ENCODE measurements at regions not wholly inside any gene's neighbourhood (a gene's known extent, or its start where the extent isn't known, plus 50 kb on each side); places are given as distances from the start of the nearest gene placed in this dataset.

DNA sequence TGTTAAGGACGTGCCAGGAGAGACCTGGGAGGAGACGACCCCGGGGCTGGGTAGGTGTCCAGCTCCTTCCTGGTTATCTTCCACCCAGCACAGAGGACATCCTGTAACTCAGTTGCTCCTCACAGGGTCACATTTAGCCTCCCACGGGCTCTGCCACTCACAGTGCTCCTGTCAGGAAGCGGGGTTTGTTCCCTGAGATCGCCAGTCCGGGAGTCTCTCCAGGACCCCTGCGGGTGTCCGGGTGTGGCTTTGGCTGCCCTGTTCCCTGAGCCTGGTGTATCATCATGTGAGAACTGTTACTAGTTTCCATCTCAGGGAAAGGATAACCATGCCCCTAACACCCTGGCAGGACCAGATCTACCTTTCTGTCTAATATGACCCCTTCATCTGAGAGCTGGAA, 158.2 kb upstream of the RUNX1 start:
- Mint-ChIP-seq H3K27ac (peak overlapping the region in 1 of 7 donors; percentile 50), H3K36me3 (no peaks in the 10 kb centered on the region), H3K27me3 (ENCODE audit: low read depth in 3 of 3) (peaks cover 0 to 6% (median 2%) of the 10 kb centered on the region in 3 donors), H3K4me3 (no peak overlapping the region), H3K4me1 (peaks cover 30% of the 10 kb centered on the region), H3K9me3 (peaks cover 0 to 6% (median 2%) of the 10 kb centered on the region in 7 donors)
- Histone ChIP-seq H3K4me1 (ENCODE audit: control insufficient read depth in 1 of 2, insufficient read depth in 2 of 2, low read length in 2 of 2) (peaks cover 18 to 41% of the 10 kb centered on the region in 2 donors), H3K9ac (ENCODE audit: insufficient read depth, low read length, poor library complexity, severe bottlenecking) (no peak overlapping the region), H3K4me3 (replicated peaks in 1 of 3; ENCODE audit: low read depth in 2 of 3, low read length in 3 of 3) (no peak overlapping the region), H3K36me3 (replicated peaks in 1 of 2; ENCODE audit: control insufficient read depth in 1 of 2, insufficient read depth in 2 of 2, low read length in 2 of 2) (no peaks in the 10 kb centered on the region), H3K27ac (ENCODE audit: low read depth in 1 of 2, low read length in 2 of 2) (no peak overlapping the region), H3K4me2 (replicated peaks; ENCODE audit: extremely low read depth, low read length, poor library complexity, severe bottlenecking) (no peak overlapping the region), H4K20me1 (ENCODE audit: insufficient read depth, low read length) (no peaks in the 10 kb centered on the region), H3K79me2 (ENCODE audit: insufficient read depth, low read length) (no peaks in the 10 kb centered on the region), H3K9me3 (replicated peaks in 1 of 2; ENCODE audit: control insufficient read depth in 1 of 2, insufficient read depth in 1 of 2, low read length in 2 of 2) (no peaks in the 10 kb centered on the region), H3K27me3 (ENCODE audit: control insufficient read depth in 2 of 2, insufficient read depth in 2 of 2, low read length in 2 of 2) (no peaks in the 10 kb centered on the region), H2AFZ (ENCODE audit: insufficient read depth, low read depth, low read length, poor library complexity, severe bottlenecking) (no peak overlapping the region)
- no peak for TF ChIP-seq CTCF (IDR thresholded peaks at IDR 0.05)
- intact Hi-C loops (cut with micrococcal nuclease): no loop called here
- DNase-seq: no peak
- WGBS (ENCODE audit: insufficient coverage): 96% methylated on average over 9 of the region's 9 CpGs

DNA sequence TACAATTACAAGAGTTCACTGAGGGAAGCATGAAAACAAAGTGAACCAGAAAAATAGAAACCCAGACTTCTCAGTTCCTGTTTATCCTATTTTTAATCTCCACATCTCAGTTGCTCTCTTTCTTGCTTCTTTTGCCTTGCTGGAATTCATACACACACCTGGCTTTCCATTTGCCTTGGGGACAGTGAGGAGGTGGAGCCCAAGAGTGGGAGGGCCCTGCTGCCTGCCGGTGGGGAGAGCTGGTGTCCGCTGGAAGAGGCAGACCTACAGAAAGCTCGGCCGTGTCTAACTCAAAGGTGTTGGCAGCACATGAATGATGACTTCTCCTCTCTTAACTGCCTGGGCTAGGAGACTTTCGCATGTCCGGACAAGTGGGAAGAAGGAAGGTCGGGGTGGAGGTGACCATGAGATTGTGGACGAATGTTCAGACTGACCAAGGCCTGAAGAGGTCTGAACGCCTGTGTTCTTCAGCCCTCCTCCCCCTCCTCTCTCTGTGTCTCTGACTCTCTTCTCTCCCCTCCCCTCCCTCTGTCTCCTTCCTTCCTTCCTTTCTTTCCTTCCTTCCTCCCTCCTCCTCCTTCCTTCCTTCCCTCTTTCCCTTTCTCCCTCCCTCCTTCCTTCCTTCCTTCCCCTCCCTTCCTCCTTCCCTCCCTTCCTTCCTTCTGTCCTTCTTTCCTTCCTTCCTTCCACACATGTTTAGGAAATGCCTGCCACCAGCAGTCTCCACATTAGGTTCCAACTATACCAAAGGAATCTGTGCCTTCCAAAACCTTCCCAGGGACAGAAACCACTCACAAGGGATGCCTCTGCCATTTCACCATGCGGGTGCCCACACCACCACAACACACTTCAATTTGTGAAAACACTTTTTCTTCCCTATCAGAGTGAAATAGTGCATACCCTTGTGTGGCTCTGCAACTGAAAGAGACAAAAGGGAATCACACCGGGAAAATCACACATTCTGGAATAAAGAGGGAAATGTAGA, 157.3 kb upstream of the RUNX1 start:
- no peaks in the 10 kb centered on the region for H3K27me3 ChIP-seq (ENCODE audit: control insufficient read depth in 2 of 2, insufficient read depth in 2 of 2, low read length in 2 of 2)
- intact Hi-C loops (cut with micrococcal nuclease): no loop called here
- H3K79me2 ChIP-seq (ENCODE audit: insufficient read depth, low read length): no peaks in the 10 kb centered on the region
- Mint-ChIP-seq H3K27ac (peak overlapping the region in 4 of 7 donors; percentile 41 to 84 (median 74)), H3K36me3 (no peaks in the 10 kb centered on the region), H3K9me3 (peaks cover 0 to 6% (median 2%) of the 10 kb centered on the region in 7 donors), H3K27me3 (ENCODE audit: low read depth in 3 of 3) (peaks cover 0 to 6% (median 4%) of the 10 kb centered on the region in 3 donors), H3K4me1 (peaks cover 34% of the 10 kb centered on the region), H3K4me3 (peak overlapping the region; percentile 67 to 93)
- H3K27ac ChIP-seq (ENCODE audit: low read depth in 1 of 2, low read length in 2 of 2): peak overlapping the region; percentile 7 to 83
- H3K4me3 ChIP-seq (replicated peaks in 1 of 3; ENCODE audit: low read depth in 2 of 3, low read length in 3 of 3): peak overlapping the region in 1 of 3 experiments; percentile 81
- peaks cover 18 to 50% of the 10 kb centered on the region in 2 donors for H3K4me1 ChIP-seq (ENCODE audit: control insufficient read depth in 1 of 2, insufficient read depth in 2 of 2, low read length in 2 of 2)
- DNase-seq: no peak
- 61% methylated on average over 5 of the region's 11 CpGs for WGBS (ENCODE audit: insufficient coverage)
- H3K36me3 ChIP-seq (replicated peaks in 1 of 2; ENCODE audit: control insufficient read depth in 1 of 2, insufficient read depth in 2 of 2, low read length in 2 of 2): no peaks in the 10 kb centered on the region
- no peaks in the 10 kb centered on the region for H3K9me3 ChIP-seq (replicated peaks in 1 of 2; ENCODE audit: control insufficient read depth in 1 of 2, insufficient read depth in 1 of 2, low read length in 2 of 2)
- H2AFZ ChIP-seq (ENCODE audit: insufficient read depth, low read depth, low read length, poor library complexity, severe bottlenecking): peak overlapping the region; percentile 84
- H3K4me2 ChIP-seq (replicated peaks; ENCODE audit: extremely low read depth, low read length, poor library complexity, severe bottlenecking): peak overlapping the region; percentile 87
- no peak for TF ChIP-seq CTCF (IDR thresholded peaks at IDR 0.05)
- H4K20me1 ChIP-seq (ENCODE audit: insufficient read depth, low read length): no peaks in the 10 kb centered on the region
- H3K9ac ChIP-seq (ENCODE audit: insufficient read depth, low read length, poor library complexity, severe bottlenecking): no peak overlapping the region

Measured in CD14-positive monocyte (primary cell).